ENCODE measurements at regions not wholly inside any gene's neighbourhood (a gene's known extent, or its start where the extent isn't known, plus 50 kb on each side); places are given as distances from the start of the nearest gene placed in this dataset.

DNA sequence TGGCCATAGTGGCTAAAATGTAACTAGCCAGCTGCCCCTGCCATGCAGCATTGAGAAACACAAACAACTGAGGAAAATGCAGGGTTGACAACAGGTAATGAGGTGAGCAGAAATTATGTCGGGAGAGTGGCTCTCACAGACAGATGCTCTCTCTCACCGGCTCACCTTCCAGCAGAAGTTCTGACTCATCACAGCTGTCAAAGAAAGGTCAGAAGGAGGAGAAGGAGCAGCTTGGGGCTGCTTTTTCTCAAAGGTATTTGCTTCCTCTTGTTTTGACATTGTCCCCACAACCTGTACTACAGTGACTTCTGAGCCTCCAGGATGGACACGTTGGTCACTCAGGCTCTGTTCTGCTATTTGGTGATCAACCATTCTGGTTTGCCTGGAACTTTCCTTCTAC is 190.5 kb upstream of the HEY2 start (continued):
- TF ChIP-seq, protein P1, sequence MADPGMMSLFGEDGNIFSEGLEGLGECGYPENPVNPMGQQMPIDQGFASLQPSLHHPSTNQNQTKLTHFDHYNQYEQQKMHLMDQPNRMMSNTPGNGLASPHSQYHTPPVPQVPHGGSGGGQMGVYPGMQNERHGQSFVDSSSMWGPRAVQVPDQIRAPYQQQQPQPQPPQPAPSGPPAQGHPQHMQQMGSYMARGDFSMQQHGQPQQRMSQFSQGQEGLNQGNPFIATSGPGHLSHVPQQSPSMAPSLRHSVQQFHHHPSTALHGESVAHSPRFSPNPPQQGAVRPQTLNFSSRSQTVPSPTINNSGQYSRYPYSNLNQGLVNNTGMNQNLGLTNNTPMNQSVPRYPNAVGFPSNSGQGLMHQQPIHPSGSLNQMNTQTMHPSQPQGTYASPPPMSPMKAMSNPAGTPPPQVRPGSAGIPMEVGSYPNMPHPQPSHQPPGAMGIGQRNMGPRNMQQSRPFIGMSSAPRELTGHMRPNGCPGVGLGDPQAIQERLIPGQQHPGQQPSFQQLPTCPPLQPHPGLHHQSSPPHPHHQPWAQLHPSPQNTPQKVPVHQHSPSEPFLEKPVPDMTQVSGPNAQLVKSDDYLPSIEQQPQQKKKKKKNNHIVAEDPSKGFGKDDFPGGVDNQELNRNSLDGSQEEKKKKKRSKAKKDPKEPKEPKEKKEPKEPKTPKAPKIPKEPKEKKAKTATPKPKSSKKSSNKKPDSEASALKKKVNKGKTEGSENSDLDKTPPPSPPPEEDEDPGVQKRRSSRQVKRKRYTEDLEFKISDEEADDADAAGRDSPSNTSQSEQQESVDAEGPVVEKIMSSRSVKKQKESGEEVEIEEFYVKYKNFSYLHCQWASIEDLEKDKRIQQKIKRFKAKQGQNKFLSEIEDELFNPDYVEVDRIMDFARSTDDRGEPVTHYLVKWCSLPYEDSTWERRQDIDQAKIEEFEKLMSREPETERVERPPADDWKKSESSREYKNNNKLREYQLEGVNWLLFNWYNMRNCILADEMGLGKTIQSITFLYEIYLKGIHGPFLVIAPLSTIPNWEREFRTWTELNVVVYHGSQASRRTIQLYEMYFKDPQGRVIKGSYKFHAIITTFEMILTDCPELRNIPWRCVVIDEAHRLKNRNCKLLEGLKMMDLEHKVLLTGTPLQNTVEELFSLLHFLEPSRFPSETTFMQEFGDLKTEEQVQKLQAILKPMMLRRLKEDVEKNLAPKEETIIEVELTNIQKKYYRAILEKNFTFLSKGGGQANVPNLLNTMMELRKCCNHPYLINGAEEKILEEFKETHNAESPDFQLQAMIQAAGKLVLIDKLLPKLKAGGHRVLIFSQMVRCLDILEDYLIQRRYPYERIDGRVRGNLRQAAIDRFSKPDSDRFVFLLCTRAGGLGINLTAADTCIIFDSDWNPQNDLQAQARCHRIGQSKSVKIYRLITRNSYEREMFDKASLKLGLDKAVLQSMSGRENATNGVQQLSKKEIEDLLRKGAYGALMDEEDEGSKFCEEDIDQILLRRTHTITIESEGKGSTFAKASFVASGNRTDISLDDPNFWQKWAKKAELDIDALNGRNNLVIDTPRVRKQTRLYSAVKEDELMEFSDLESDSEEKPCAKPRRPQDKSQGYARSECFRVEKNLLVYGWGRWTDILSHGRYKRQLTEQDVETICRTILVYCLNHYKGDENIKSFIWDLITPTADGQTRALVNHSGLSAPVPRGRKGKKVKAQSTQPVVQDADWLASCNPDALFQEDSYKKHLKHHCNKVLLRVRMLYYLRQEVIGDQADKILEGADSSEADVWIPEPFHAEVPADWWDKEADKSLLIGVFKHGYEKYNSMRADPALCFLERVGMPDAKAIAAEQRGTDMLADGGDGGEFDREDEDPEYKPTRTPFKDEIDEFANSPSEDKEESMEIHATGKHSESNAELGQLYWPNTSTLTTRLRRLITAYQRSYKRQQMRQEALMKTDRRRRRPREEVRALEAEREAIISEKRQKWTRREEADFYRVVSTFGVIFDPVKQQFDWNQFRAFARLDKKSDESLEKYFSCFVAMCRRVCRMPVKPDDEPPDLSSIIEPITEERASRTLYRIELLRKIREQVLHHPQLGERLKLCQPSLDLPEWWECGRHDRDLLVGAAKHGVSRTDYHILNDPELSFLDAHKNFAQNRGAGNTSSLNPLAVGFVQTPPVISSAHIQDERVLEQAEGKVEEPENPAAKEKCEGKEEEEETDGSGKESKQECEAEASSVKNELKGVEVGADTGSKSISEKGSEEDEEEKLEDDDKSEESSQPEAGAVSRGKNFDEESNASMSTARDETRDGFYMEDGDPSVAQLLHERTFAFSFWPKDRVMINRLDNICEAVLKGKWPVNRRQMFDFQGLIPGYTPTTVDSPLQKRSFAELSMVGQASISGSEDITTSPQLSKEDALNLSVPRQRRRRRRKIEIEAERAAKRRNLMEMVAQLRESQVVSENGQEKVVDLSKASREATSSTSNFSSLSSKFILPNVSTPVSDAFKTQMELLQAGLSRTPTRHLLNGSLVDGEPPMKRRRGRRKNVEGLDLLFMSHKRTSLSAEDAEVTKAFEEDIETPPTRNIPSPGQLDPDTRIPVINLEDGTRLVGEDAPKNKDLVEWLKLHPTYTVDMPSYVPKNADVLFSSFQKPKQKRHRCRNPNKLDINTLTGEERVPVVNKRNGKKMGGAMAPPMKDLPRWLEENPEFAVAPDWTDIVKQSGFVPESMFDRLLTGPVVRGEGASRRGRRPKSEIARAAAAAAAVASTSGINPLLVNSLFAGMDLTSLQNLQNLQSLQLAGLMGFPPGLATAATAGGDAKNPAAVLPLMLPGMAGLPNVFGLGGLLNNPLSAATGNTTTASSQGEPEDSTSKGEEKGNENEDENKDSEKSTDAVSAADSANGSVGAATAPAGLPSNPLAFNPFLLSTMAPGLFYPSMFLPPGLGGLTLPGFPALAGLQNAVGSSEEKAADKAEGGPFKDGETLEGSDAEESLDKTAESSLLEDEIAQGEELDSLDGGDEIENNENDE (IDR thresholded peaks at IDR 0.05; ENCODE audit: insufficient replicate concordance, low read length): no peak
- no peak for TF ChIP-seq TEAD4 (IDR thresholded peaks at IDR 0.05; ENCODE audit: low read depth, low read length)

All from H1 (cell line).